ENCODE measurements at regions not wholly inside any gene's neighbourhood (a gene's known extent, or its start where the extent isn't known, plus 50 kb on each side); places are given as distances from the start of the nearest gene placed in this dataset.
"Not testable (repeated sequence)": the region's sequence is repeated elsewhere in the genome, so short reads cannot be mapped to it uniquely, and the experiment has no call there.

- in situ Hi-C loops (cut with MboI; ENCODE audit: low sequenced_read_pairs, unreplicated experiment), result no loop called here
- DNase-seq (ENCODE audit: low spot score), result no peak
- no peak for TF ChIP-seq CTCF (IDR thresholded peaks at IDR 0.05; ENCODE audit: borderline replicate concordance, control extremely low read depth, extremely low read depth, insufficient read depth, missing control alignments)
Measured at GRCh38 chr6:90890683-90891330, 303.9 kb upstream of the MAP3K7 start.

GRCh38 chr6:90887764-90888163 lies 300.9 kb upstream of the MAP3K7 start:
- TF ChIP-seq CTCF (IDR thresholded peaks at IDR 0.05; ENCODE audit: borderline replicate concordance, control extremely low read depth, extremely low read depth, insufficient read depth, missing control alignments), result no peak
- no peak for DNase-seq (ENCODE audit: low spot score)
- in situ Hi-C loops (cut with MboI; ENCODE audit: low sequenced_read_pairs, unreplicated experiment), result no loop called here

GRCh38 chr6:90885611-90886056 lies 298.8 kb upstream of the MAP3K7 start:
- in situ Hi-C loops (cut with MboI; ENCODE audit: low sequenced_read_pairs, unreplicated experiment), result no loop called here
- no peak for DNase-seq (ENCODE audit: low spot score)
- TF ChIP-seq CTCF (IDR thresholded peaks at IDR 0.05; ENCODE audit: borderline replicate concordance, control extremely low read depth, extremely low read depth, insufficient read depth, missing control alignments), result no peak

GRCh38 chr6:90885137-90885536 lies 298.3 kb upstream of the MAP3K7 start:
- DNase-seq (ENCODE audit: low spot score); in situ Hi-C loops (cut with MboI; ENCODE audit: low sequenced_read_pairs, unreplicated experiment): not testable (repeated sequence)

GRCh38 chr6:90877616-90878015 lies 290.7 kb upstream of the MAP3K7 start:
- no peak for DNase-seq (ENCODE audit: low spot score)
- in situ Hi-C loops (cut with MboI; ENCODE audit: low sequenced_read_pairs, unreplicated experiment), result no loop called here
- TF ChIP-seq CTCF (IDR thresholded peaks at IDR 0.05; ENCODE audit: borderline replicate concordance, control extremely low read depth, extremely low read depth, insufficient read depth, missing control alignments), result no peak

- DNase-seq (ENCODE audit: low spot score), result no peak
- in situ Hi-C loops (cut with MboI; ENCODE audit: low sequenced_read_pairs, unreplicated experiment), result no loop called here
- TF ChIP-seq CTCF (IDR thresholded peaks at IDR 0.05; ENCODE audit: borderline replicate concordance, control extremely low read depth, extremely low read depth, insufficient read depth, missing control alignments), result no peak
Measured at GRCh38 chr6:90874931-90875330, 288.1 kb upstream of the MAP3K7 start.

- no peak for TF ChIP-seq CTCF (IDR thresholded peaks at IDR 0.05; ENCODE audit: borderline replicate concordance, control extremely low read depth, extremely low read depth, insufficient read depth, missing control alignments)
Measured at GRCh38 chr6:90872981-90873380, 286.1 kb upstream of the MAP3K7 start.

More at GRCh38 chr6:90872981-90873380, 286.1 kb upstream of the MAP3K7 start:
- in situ Hi-C loops (cut with MboI; ENCODE audit: low sequenced_read_pairs, unreplicated experiment), result no loop called here
- no peak for DNase-seq (ENCODE audit: low spot score)

Data from GM13976 (cell line).